GM23338 (cell line): ENCODE measurements at regions not wholly inside any gene's neighbourhood (a gene's known extent, or its start where the extent isn't known, plus 50 kb on each side); places are given as distances from the start of the nearest gene placed in this dataset.
A peak's percentile ranks its signal among the peaks of the same experiment; 100 is the strongest.

Experiments
- ATAC-seq: fragments of 200-7000 bp; cut with Tn5 transposase; 3 replicates; pipeline ENCODE4 v1.9.1; 2020
- DNase-seq: peaks from one replicate; pipeline ENCODE4 v3.0.0-alpha.2; 2015; ENCODE audit warnings: low spot score
- H2AFZ ChIP-seq: fragments of 200-600 bp; sonication (generic); 2 replicates; pipeline ENCODE4 v1.8.0; 2016; ENCODE audit warnings: antibody characterized with exemption, mild to moderate bottlenecking, moderate library complexity
- H3F3A ChIP-seq: fragments of 200-600 bp; sonication (generic); replicated peaks from 2 replicates; pipeline ENCODE4 v1.8.0; 2017; ENCODE audit warnings: antibody characterized with exemption, mixed run types, low read depth
- H3K27ac ChIP-seq: fragments of 200-600 bp; sonication (generic); 2 replicates; pipeline ENCODE4 v1.6.1; 2016; ENCODE audit warnings: low read depth
- H3K27me3 ChIP-seq: fragments of 200-600 bp; sonication (generic); 2 replicates; pipeline ENCODE4 v1.8.0; 2016; ENCODE audit warnings: mild to moderate bottlenecking, mixed run types, moderate library complexity; ENCODE audit not compliant: insufficient read depth
- H3K36me3 ChIP-seq: fragments of 200-600 bp; sonication (generic); 2 replicates; pipeline ENCODE4 v1.8.0; 2016; ENCODE audit warnings: mild to moderate bottlenecking; ENCODE audit not compliant: insufficient read depth
- H3K4me1 ChIP-seq: fragments of 200-600 bp; sonication (generic); 2 replicates; pipeline ENCODE4 v1.8.0; 2016; ENCODE audit warnings: mild to moderate bottlenecking, moderate library complexity; ENCODE audit not compliant: insufficient read depth
- H3K4me2 ChIP-seq: fragments of 200-600 bp; sonication (generic); 2 replicates; pipeline ENCODE4 v1.7.1; 2017; ENCODE audit warnings: mixed run types
- H3K4me3 ChIP-seq: fragments of 200-600 bp; sonication (generic); 2 replicates; pipeline ENCODE4 v1.6.1; 2016; ENCODE audit warnings: mixed run types
- H3K79me2 ChIP-seq: fragments of 200-600 bp; sonication (generic); replicated peaks from 2 replicates; pipeline ENCODE4 v1.8.0; 2017; ENCODE audit warnings: mild to moderate bottlenecking; ENCODE audit not compliant: insufficient read depth
- H3K9me2 ChIP-seq: fragments of 200-600 bp; sonication (generic); 2 replicates; pipeline ENCODE4 v1.8.0; 2017; ENCODE audit not compliant: insufficient read depth
- H4K20me1 ChIP-seq: fragments of 200-600 bp; sonication (generic); replicated peaks from 2 replicates; pipeline ENCODE4 v1.8.0; 2017; ENCODE audit warnings: mild to moderate bottlenecking; ENCODE audit not compliant: insufficient read depth
- H3K27ac Mint-ChIP-seq: 2 replicates; pipeline ENCODE4 v1.8.0; 2020; ENCODE audit warnings: inconsistent platforms, mild to moderate bottlenecking, moderate library complexity, mixed read lengths
- H3K27me3 Mint-ChIP-seq: 3 replicates; pipeline ENCODE4 v1.8.0; 2022; ENCODE audit warnings: low read depth, mild to moderate bottlenecking, moderate library complexity, mixed read lengths, inconsistent platforms; ENCODE audit not compliant: insufficient read depth, poor library complexity
- H3K36me3 Mint-ChIP-seq: 3 replicates; pipeline ENCODE4 v1.8.0; 2021; ENCODE audit warnings: low read depth, mild to moderate bottlenecking, inconsistent platforms, moderate library complexity, mixed read lengths
- H3K4me1 Mint-ChIP-seq: 3 replicates; pipeline ENCODE4 v1.8.0; 2020; ENCODE audit warnings: mild to moderate bottlenecking, inconsistent platforms, mixed read lengths
- H3K4me3 Mint-ChIP-seq: 3 replicates; pipeline ENCODE4 v1.8.0; 2021; ENCODE audit warnings: moderate library complexity, mild to moderate bottlenecking, inconsistent platforms, mixed read lengths
- H3K9me3 Mint-ChIP-seq: 3 replicates; pipeline ENCODE4 v1.8.0; 2020; ENCODE audit warnings: moderate library complexity, mild to moderate bottlenecking, inconsistent platforms, mixed read lengths
- CREB1 ChIP-seq: fragments of 250-450 bp; sonication (Bioruptor Pico); IDR thresholded peaks from 2 replicates; pipeline ENCODE4 v1.5.0; 2020; ENCODE audit warnings: low read depth, mild to moderate bottlenecking, moderate library complexity
- CTCF ChIP-seq, 2 experiments: fragments of 200-600 bp in 1 of 2; sonication (generic) in 1 of 2; conservative IDR thresholded peaks; 2 replicates each; pipeline versions ENCODE4 v1.5.1 to v1.6.1; 2016 to 2017; ENCODE audit warnings: antibody characterized with exemption in 2 of 2, low read depth in 2 of 2, mild to moderate bottlenecking in 2 of 2, moderate library complexity in 1 of 2
- ETS1 ChIP-seq: IDR thresholded peaks from 2 replicates; pipeline ENCODE4 v1.6.1; 2016; ENCODE audit warnings: antibody characterized with exemption
- STAT1 ChIP-seq: IDR thresholded peaks from one replicate; pipeline ENCODE4 v1.6.1; 2016; ENCODE audit warnings: antibody characterized with exemption; ENCODE audit not compliant: unreplicated experiment
- ZNF462 ChIP-seq: fragments of 250-450 bp; sonication (Bioruptor Pico); IDR thresholded peaks from 2 replicates; pipeline ENCODE4 v1.5.0; 2020; ENCODE audit warnings: mild to moderate bottlenecking, moderate library complexity

- TF ChIP-seq ZNF462 (no peak), CREB1 (CRISPR knock-in tag) (no peak)
Measured at GRCh38 chr10:78550716-78551115, 517.1 kb downstream of the RPS24 start (continued).

- Histone ChIP-seq H3K27me3 (no peaks in the 10 kb centered on the region), H3K4me2 (peak overlapping the region; percentile 59), H3K4me3 (peak overlapping the region; percentile 15), H3K4me1 (peaks cover 28% of the 10 kb centered on the region), H3K36me3 (no peaks in the 10 kb centered on the region), H4K20me1 (no peaks in the 10 kb centered on the region), H3K9me2 (no peaks in the 10 kb centered on the region), H2AFZ (peak overlapping the region; percentile 18; the same call in 1 of the 2 replicates), H3F3A (no peaks in the 10 kb centered on the region), H3K27ac (peak overlapping the region; percentile 88; the same call in 1 of the 2 replicates), H3K79me2 (no peaks in the 10 kb centered on the region)
- Mint-ChIP-seq H3K36me3 (no peaks in the 10 kb centered on the region), H3K4me3 (peak overlapping the region; percentile 1; the same call in 1 of the 3 replicates), H3K27ac (no peak overlapping the region; the same call in 1 of the 2 replicates), H3K4me1 (peaks cover 22% of the 10 kb centered on the region), H3K27me3 (peaks cover 3% of the 10 kb centered on the region), H3K9me3 (no peaks in the 10 kb centered on the region)
- DNase-seq: peak; percentile 78
- ATAC-seq: peak; percentile 86
- TF ChIP-seq STAT1 (no peak), ETS1 (no peak), CTCF (conservative IDR thresholded peaks at IDR 0.05; ENCODE audit: low read depth in 2 of 2) (no peak)
Measured at GRCh38 chr10:78551184-78552005, 517.4 kb upstream of the ZMIZ1 start.
